Heart right ventricle (tissue), 16 donors: ENCODE measurements at regions not wholly inside any gene's neighbourhood (a gene's known extent, or its start where the extent isn't known, plus 50 kb on each side); places are given as distances from the start of the nearest gene placed in this dataset.

Source experiments
- ATAC-seq, 8 donors: fragments of 200-7000 bp; cut with Tn5 transposase; one replicate each; pipeline ENCODE4 v1.9.1; 2020; ENCODE audit warnings: mild to moderate bottlenecking in 8 of 8, moderate library complexity in 8 of 8, moderate number of reproducible peaks in 1 of 8
- DNase-seq, 2 donors: peaks; one replicate each; pipeline ENCODE4 v3.0.0-alpha.2; 2020
- H3K27ac ChIP-seq, 10 donors: fragments of 200-600 bp; sonication (generic) in 2 of 10; one replicate each; pipeline versions ENCODE4 v1.5.0 to v1.8.0; 2020 to 2022; ENCODE audit warnings: mild to moderate bottlenecking in 3 of 10
- H3K27me3 ChIP-seq, 7 donors: fragments of 200-600 bp; one replicate each; pipeline ENCODE4 v1.8.0; 2021 to 2022; ENCODE audit warnings: mild to moderate bottlenecking in 2 of 7
- H3K36me3 ChIP-seq, 9 donors: fragments of 200-600 bp; sonication (generic) in 1 of 9; one replicate each; pipeline versions ENCODE4 v1.5.0 to v1.8.0; 2020 to 2022; ENCODE audit warnings: mild to moderate bottlenecking in 2 of 9
- H3K4me1 ChIP-seq, 9 donors: fragments of 200-600 bp; sonication (generic) in 1 of 9; one replicate each; pipeline versions ENCODE4 v1.5.0 to v1.8.0; 2020 to 2022; ENCODE audit warnings: mild to moderate bottlenecking in 4 of 9
- H3K4me3 ChIP-seq, 10 donors: fragments of 200-600 bp; sonication (generic) in 2 of 10; one replicate each; pipeline versions ENCODE4 v1.5.0 to v1.8.0; 2020 to 2022; ENCODE audit warnings: mild to moderate bottlenecking in 7 of 10, moderate library complexity in 2 of 10
- H3K9me3 ChIP-seq, 11 donors: fragments of 200-600 bp in 10 of 11; sonication (generic) in 2 of 11; one replicate each; pipeline versions ENCODE4 v1.5.0 to v1.8.0; 2013 to 2022; ENCODE audit warnings: mild to moderate bottlenecking in 2 of 11, control low read depth in 1 of 11, moderate library complexity in 1 of 11
- CTCF ChIP-seq, 9 donors: fragments of 200-600 bp; sonication (generic) in 2 of 9; IDR thresholded peaks; one replicate each; pipeline versions ENCODE4 v1.5.0 to v1.8.0; 2021 to 2022; ENCODE audit warnings: antibody characterized with exemption in 9 of 9, mild to moderate bottlenecking in 5 of 9, moderate library complexity in 1 of 9
- whole genome bisulfite sequencing, 2 donors: extraction: QIAGEN DNeasy Blood & Tissue Kit; methylation state at CpG; one replicate each; pipeline ENCODE4 v1.1.7; 2013; ENCODE audit warnings: inconsistent platforms in 1 of 2; 5-methylcytosine and 5-hydroxymethylcytosine counted together
- intact Hi-C, 10 donors: fragments of 100-400 bp; cut with DNase I; formaldehyde crosslinking; loops; one replicate each; pipeline versions ENCODE4 v1.11.1 to v1.14.2; 2022
- donor health status: Arrhythmogenic right ventricular cardiomyopathy.
- donor health status: ischemic (EF 13 %, LVEDD 7.1; RV severe dilation, severe dysfunction).
- donor health status: healthy with polysubstance abuse.
- donor health status: DM: no; HTN: yes; CAD: no.
- donor health status: DM: no; HTN: no; CAD: no.
- donor health status: ischemic (EF 25% LVEDD 6.9; RV normal size, moderate dysfunction).
- donor health status: ischemic (EF 25% LVEDD 5.7; RV mildly dilated, moderate dysfunction).
- donor health status: healthy.
- donor health status: DM: yes; HTN: yes; CAD: no.
- donor health status: Ischemic cardiomyopathy.
- donor health status: ischemic (EF 35%, LVEDD 5.7; RV mildly dilated, moderate dysfunction).
- donor health status: nonischemic (EF 11% LVEDD 7.7; RV severe dilation, severe dysfunction).
- donor health status: DM: yes; HTN: yes; CAD: no.
- donor health status: PGD.
- donor health status: ischemic (EF 29% LVEDD 5.4; RV normal size, mild dysfunction).
- donor health status: nonischemic (EF 23%, LVEDD 6.1; RV moderate dilation, normal function).

GRCh38 chr13:109977212-109977968 is 191.0 kb upstream of the IRS2 start:
- WGBS, 2 donors = 85 to 88% methylated on average over 11 of the region's 11 CpGs
- H3K36me3 ChIP-seq = no peaks in the 10 kb centered on the region
- no peak overlapping the region for H3K4me3 ChIP-seq
- ATAC-seq (no peak), DNase-seq (no peak)
- intact Hi-C loops = no loop called here
- peaks cover 0 to 12% (median 2%) of the 10 kb centered on the region in 9 donors for H3K4me1 ChIP-seq
- no peaks in the 10 kb centered on the region for H3K9me3 ChIP-seq
- no peak for TF ChIP-seq CTCF (IDR thresholded peaks at IDR 0.05)
- no peaks in the 10 kb centered on the region for H3K27me3 ChIP-seq
- no peak overlapping the region for H3K27ac ChIP-seq

- H3K27ac ChIP-seq = peak overlapping the region in 1 of 10 donors; percentile 7
- WGBS, 2 donors = 31 to 46% methylated on average over 9 of the region's 9 CpGs
- DNase-seq = peak in 1 of 2 donors; percentile 20
These were observed 190.0 kb upstream of the IRS2 start for GRCh38 chr13:109976206-109976997.

GRCh38 chr13:109974354-109974753 is 188.0 kb upstream of the IRS2 start:
- no peak for DNase-seq
- no peak for ATAC-seq
- H3K4me3 ChIP-seq = no peak overlapping the region
- intact Hi-C loops = no loop called here
- 90 to 91% methylated on average over 7 of the region's 7 CpGs for WGBS, 2 donors
- H3K9me3 ChIP-seq = peaks cover 0 to 14% (median 6%) of the 10 kb centered on the region in 11 donors
- no peaks in the 10 kb centered on the region for H3K36me3 ChIP-seq
- H3K4me1 ChIP-seq = peaks cover 0 to 12% (median 2%) of the 10 kb centered on the region in 9 donors
- H3K27me3 ChIP-seq = no peaks in the 10 kb centered on the region
- no peak overlapping the region for H3K27ac ChIP-seq
- no peak for TF ChIP-seq CTCF (IDR thresholded peaks at IDR 0.05)

More at GRCh38 chr13:109976206-109976997, 190.0 kb upstream of the IRS2 start:
- TF ChIP-seq CTCF (IDR thresholded peaks at IDR 0.05) = no peak
- ATAC-seq = peak in 6 of 8 donors; percentile 18 to 67 (median 44)
- H3K4me1 ChIP-seq = peaks cover 0 to 12% (median 2%) of the 10 kb centered on the region in 9 donors
- no peak overlapping the region for H3K4me3 ChIP-seq
- H3K36me3 ChIP-seq = no peaks in the 10 kb centered on the region
- H3K27me3 ChIP-seq = no peaks in the 10 kb centered on the region
- intact Hi-C loops = no loop called here
- no peaks in the 10 kb centered on the region for H3K9me3 ChIP-seq

GRCh38 chr13:109973279-109973678 is 186.9 kb upstream of the IRS2 start:
- no peaks in the 10 kb centered on the region for H3K27me3 ChIP-seq
- no peak overlapping the region for H3K4me3 ChIP-seq
- H3K4me1 ChIP-seq = peaks cover 0 to 12% (median 4%) of the 10 kb centered on the region in 9 donors
- WGBS, 2 donors = 94 to 97% methylated on average over 10 of the region's 10 CpGs
- no peak overlapping the region for H3K27ac ChIP-seq
- no peak for DNase-seq
- ATAC-seq = no peak
- TF ChIP-seq CTCF (IDR thresholded peaks at IDR 0.05) = no peak
- H3K36me3 ChIP-seq = no peaks in the 10 kb centered on the region
- intact Hi-C loops = no loop called here
- H3K9me3 ChIP-seq = peaks cover 0 to 14% (median 6%) of the 10 kb centered on the region in 11 donors
